Mesendoderm (in vitro differentiated cells): ENCODE measurements at regions not wholly inside any gene's neighbourhood (a gene's known extent, or its start where the extent isn't known, plus 50 kb on each side); places are given as distances from the start of the nearest gene placed in this dataset.

Source experiments
- DNase-seq: peaks from one replicate; pipeline ENCODE4 v3.0.0; 2013
- H2AK5ac ChIP-seq: 2 replicates; pipeline ENCODE4 v1.6.1; 2013; ENCODE audit warnings: low read length, inconsistent platforms
- H2BK120ac ChIP-seq: 2 replicates; pipeline ENCODE4 v1.6.1; 2013; ENCODE audit warnings: low read depth, mild to moderate bottlenecking, low read length, moderate library complexity, mixed read lengths
- H2BK15ac ChIP-seq: replicated peaks from 2 replicates; pipeline ENCODE4 v1.6.1; 2013; ENCODE audit warnings: low read depth, mild to moderate bottlenecking, moderate library complexity
- H2BK5ac ChIP-seq: 2 replicates; pipeline ENCODE4 v1.6.1; 2013; ENCODE audit warnings: low read length, inconsistent platforms
- H3K18ac ChIP-seq: 2 replicates; pipeline ENCODE4 v1.6.1; 2013; ENCODE audit warnings: mild to moderate bottlenecking, low read length, mixed read lengths
- H3K23ac ChIP-seq: one replicate; pipeline ENCODE4 v1.6.1; 2013; ENCODE audit warnings: low read length
- H3K27ac ChIP-seq: 2 replicates; pipeline ENCODE4 v1.5.1; 2013; ENCODE audit warnings: low read depth, mild to moderate bottlenecking, inconsistent platforms, low read length, moderate library complexity
- H3K27me3 ChIP-seq: 2 replicates; pipeline ENCODE4 v1.6.1; 2013; ENCODE audit warnings: low read length, control low read depth, mild to moderate bottlenecking, inconsistent platforms; ENCODE audit not compliant: insufficient read depth, poor library complexity
- H3K36me3 ChIP-seq: 2 replicates; pipeline ENCODE4 v1.6.1; 2013; ENCODE audit warnings: low read length, inconsistent platforms; ENCODE audit not compliant: control insufficient read depth, insufficient read depth
- H3K4ac ChIP-seq: one replicate; pipeline ENCODE4 v1.6.1; 2013; ENCODE audit warnings: low read depth, mild to moderate bottlenecking, low read length, moderate library complexity
- H3K4me1 ChIP-seq: 2 replicates; pipeline ENCODE4 v1.6.1; 2013; ENCODE audit warnings: low read depth, low read length, inconsistent platforms; ENCODE audit not compliant: control insufficient read depth
- H3K4me2 ChIP-seq: 2 replicates; pipeline ENCODE4 v1.6.1; 2013; ENCODE audit warnings: low read length
- H3K4me3 ChIP-seq: 2 replicates; pipeline ENCODE4 v1.5.1; 2013; ENCODE audit warnings: mild to moderate bottlenecking, low read length
- H3K56ac ChIP-seq: one replicate; pipeline ENCODE4 v1.6.1; 2013; ENCODE audit warnings: low read length
- H3K79me1 ChIP-seq: 2 replicates; pipeline ENCODE4 v1.6.1; 2013; ENCODE audit warnings: low read length, inconsistent platforms
- H3K79me2 ChIP-seq: 2 replicates; pipeline ENCODE4 v1.6.1; 2013; ENCODE audit warnings: mild to moderate bottlenecking, low read length; ENCODE audit not compliant: control insufficient read depth, insufficient read depth
- H3K9ac ChIP-seq: 2 replicates; pipeline ENCODE4 v1.6.1; 2013; ENCODE audit warnings: low read length, inconsistent platforms
- H4K5ac ChIP-seq: one replicate; pipeline ENCODE4 v1.6.1; 2013; ENCODE audit warnings: low read length
- H4K8ac ChIP-seq: one replicate; pipeline ENCODE4 v1.6.1; 2013; ENCODE audit warnings: low read depth, mild to moderate bottlenecking, control low read depth, low read length, moderate library complexity
- WGBS: extraction: QIAGEN DNeasy Blood & Tissue Kit; methylation state at CpG from one replicate; pipeline ENCODE4 v1.1.7; 2013; ENCODE audit warnings: low lambda C conversion rate, missing lambda C conversion rate; ENCODE audit not compliant: insufficient coverage; ENCODE audit errors: extremely low coverage; 5-methylcytosine and 5-hydroxymethylcytosine counted together

GRCh38 chr20:60306551-60306950 is 348.3 kb downstream of the CDH26 start:
- Histone ChIP-seq H3K79me1 (no peaks in the 10 kb centered on the region), H2BK5ac (no peak overlapping the region), H3K36me3 (no peaks in the 10 kb centered on the region), H4K8ac (no peak overlapping the region), H4K5ac (no peak overlapping the region), H3K56ac (no peak overlapping the region), H2BK120ac (no peak overlapping the region), H3K23ac (no peak overlapping the region), H3K79me2 (no peaks in the 10 kb centered on the region), H3K4me1 (no peaks in the 10 kb centered on the region), H3K27me3 (no peaks in the 10 kb centered on the region), H3K4me3 (no peak overlapping the region), H2BK15ac (no peak overlapping the region), H3K4me2 (no peak overlapping the region), H3K18ac (no peak overlapping the region), H3K4ac (no peak overlapping the region), H3K27ac (no peak overlapping the region), H3K9ac (no peak overlapping the region), H2AK5ac (no peak overlapping the region)
- WGBS = no CpG with 5 or more reads among the region's 7 CpGs
- no peak for DNase-seq

GRCh38 chr20:60310560-60311349 is 352.5 kb downstream of the CDH26 start:
- H3K56ac ChIP-seq = no peak overlapping the region
- no peak overlapping the region for H3K23ac ChIP-seq
- no peak overlapping the region for H3K4me3 ChIP-seq
- no peaks in the 10 kb centered on the region for H3K4me1 ChIP-seq
- H2BK5ac ChIP-seq = no peak overlapping the region
- H2AK5ac ChIP-seq = no peak overlapping the region
- no peaks in the 10 kb centered on the region for H3K79me1 ChIP-seq
- WGBS = no CpG with 5 or more reads among the region's 13 CpGs
- no peak for DNase-seq
- H3K18ac ChIP-seq = no peak overlapping the region
- H3K36me3 ChIP-seq = no peaks in the 10 kb centered on the region
- no peak overlapping the region for H3K4ac ChIP-seq
- no peaks in the 10 kb centered on the region for H3K79me2 ChIP-seq
- H3K27me3 ChIP-seq = no peaks in the 10 kb centered on the region
- H4K5ac ChIP-seq = no peak overlapping the region
- H3K27ac ChIP-seq = no peak overlapping the region
- no peak overlapping the region for H4K8ac ChIP-seq
- no peak overlapping the region for H3K9ac ChIP-seq
- no peak overlapping the region for H2BK120ac ChIP-seq
- no peak overlapping the region for H3K4me2 ChIP-seq
- H2BK15ac ChIP-seq = no peak overlapping the region

- Histone ChIP-seq H3K4me2 (no peak overlapping the region), H3K18ac (no peak overlapping the region), H4K5ac (no peak overlapping the region), H3K9ac (no peak overlapping the region), H4K8ac (no peak overlapping the region), H2BK5ac (no peak overlapping the region), H3K56ac (no peak overlapping the region), H2BK120ac (no peak overlapping the region), H3K27ac (no peak overlapping the region), H3K79me1 (no peaks in the 10 kb centered on the region), H3K36me3 (no peaks in the 10 kb centered on the region), H2AK5ac (no peak overlapping the region), H3K79me2 (no peaks in the 10 kb centered on the region), H3K23ac (no peak overlapping the region), H3K4ac (no peak overlapping the region), H2BK15ac (no peak overlapping the region), H3K4me1 (no peaks in the 10 kb centered on the region), H3K4me3 (no peak overlapping the region), H3K27me3 (no peaks in the 10 kb centered on the region)
- 100% methylated on average over 1 of the region's 9 CpGs for WGBS
- no peak for DNase-seq
Observed at GRCh38 chr20:60313191-60313590, 355.0 kb downstream of the CDH26 start.

- Histone ChIP-seq H3K4ac (no peak overlapping the region), H2BK15ac (no peak overlapping the region), H3K23ac (no peak overlapping the region), H3K56ac (no peak overlapping the region), H3K4me1 (no peaks in the 10 kb centered on the region), H3K18ac (no peak overlapping the region), H3K36me3 (no peaks in the 10 kb centered on the region), H3K4me2 (no peak overlapping the region), H3K79me2 (no peaks in the 10 kb centered on the region), H4K5ac (no peak overlapping the region), H2AK5ac (no peak overlapping the region), H2BK5ac (no peak overlapping the region), H3K27me3 (no peaks in the 10 kb centered on the region), H3K4me3 (no peak overlapping the region), H4K8ac (no peak overlapping the region), H2BK120ac (no peak overlapping the region), H3K27ac (no peak overlapping the region), H3K9ac (no peak overlapping the region), H3K79me1 (no peaks in the 10 kb centered on the region)
- DNase-seq = no peak
- no CpG with 5 or more reads among the region's 5 CpGs for WGBS
Observed at GRCh38 chr20:60313614-60314013, 355.4 kb downstream of the CDH26 start.

- H3K4ac ChIP-seq = no peak overlapping the region
- no peaks in the 10 kb centered on the region for H3K27me3 ChIP-seq
- DNase-seq = no peak
- no peak overlapping the region for H3K4me2 ChIP-seq
- no peak overlapping the region for H3K9ac ChIP-seq
- no peaks in the 10 kb centered on the region for H3K79me1 ChIP-seq
- no peak overlapping the region for H3K4me3 ChIP-seq
- no peak overlapping the region for H2BK15ac ChIP-seq
- no peak overlapping the region for H2BK120ac ChIP-seq
- no peak overlapping the region for H2BK5ac ChIP-seq
- no peak overlapping the region for H4K5ac ChIP-seq
- 100% methylated on average over 2 of the region's 3 CpGs for WGBS
- no peak overlapping the region for H3K56ac ChIP-seq
- no peak overlapping the region for H2AK5ac ChIP-seq
- H3K23ac ChIP-seq = no peak overlapping the region
- H3K36me3 ChIP-seq = no peaks in the 10 kb centered on the region
- no peak overlapping the region for H3K18ac ChIP-seq
- no peaks in the 10 kb centered on the region for H3K79me2 ChIP-seq
- H3K4me1 ChIP-seq = no peaks in the 10 kb centered on the region
- no peak overlapping the region for H4K8ac ChIP-seq
- H3K27ac ChIP-seq = no peak overlapping the region
Observed at GRCh38 chr20:60314727-60315126, 356.5 kb downstream of the CDH26 start.
